ENCODE measurements at regions not wholly inside any gene's neighbourhood (a gene's known extent, or its start where the extent isn't known, plus 50 kb on each side); places are given as distances from the start of the nearest gene placed in this dataset.
"Not testable (repeated sequence)": the region's sequence is repeated elsewhere in the genome, so short reads cannot be mapped to it uniquely, and the experiment has no call there.

- no peak for DNase-seq
Observed at GRCh38 chr6:44036699-44037101, 90.6 kb downstream of the MRPL14 start.

DNA sequence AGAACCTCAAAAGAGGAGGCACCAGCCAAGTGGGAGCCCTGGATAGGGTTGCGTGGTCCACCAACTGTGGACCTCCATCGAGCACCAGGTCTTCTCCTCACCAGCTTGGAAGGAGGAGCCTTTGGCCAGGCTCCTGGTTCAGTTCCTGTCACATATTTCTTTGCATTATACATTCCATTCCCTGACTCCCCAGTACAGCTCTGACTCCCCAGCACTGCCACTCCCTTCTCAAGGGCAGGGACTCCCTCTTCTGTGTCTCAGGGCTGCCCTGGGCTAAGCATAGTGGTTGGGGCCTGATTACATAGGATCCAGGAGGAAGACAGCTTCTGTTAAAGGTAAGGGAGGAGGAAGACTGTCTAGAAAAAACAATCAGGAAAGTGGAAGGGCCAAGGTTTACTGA is 91.1 kb downstream of the MRPL14 start:
- no peak for DNase-seq

- no peak for DNase-seq
Observed at GRCh38 chr6:44035621-44036020, 91.6 kb downstream of the MRPL14 start.

DNA sequence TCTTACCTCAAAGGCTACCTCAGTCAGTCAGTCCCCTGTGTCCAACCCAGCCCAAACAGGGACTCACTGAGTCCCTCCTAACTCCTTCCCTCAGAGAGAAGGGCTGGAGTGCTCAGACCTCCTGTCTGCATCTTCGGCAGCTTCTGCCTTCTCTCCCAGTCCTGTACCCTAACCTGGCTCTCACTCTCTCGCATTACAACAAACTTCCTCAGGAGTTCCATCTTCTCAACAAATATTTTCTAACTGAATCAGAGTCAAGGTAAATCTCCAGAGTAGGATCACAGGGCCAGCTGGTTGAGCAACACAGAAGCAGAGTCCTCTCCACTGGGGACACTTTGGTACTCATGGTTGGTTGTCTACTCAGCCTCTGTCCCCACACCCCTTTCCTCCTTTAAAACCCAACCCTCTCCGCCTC is 92.3 kb downstream of the MRPL14 start:
- DNase-seq, result no peak

GRCh38 chr6:44034391-44034861 is 92.8 kb downstream of the MRPL14 start:
- DNase-seq, result no peak

DNA sequence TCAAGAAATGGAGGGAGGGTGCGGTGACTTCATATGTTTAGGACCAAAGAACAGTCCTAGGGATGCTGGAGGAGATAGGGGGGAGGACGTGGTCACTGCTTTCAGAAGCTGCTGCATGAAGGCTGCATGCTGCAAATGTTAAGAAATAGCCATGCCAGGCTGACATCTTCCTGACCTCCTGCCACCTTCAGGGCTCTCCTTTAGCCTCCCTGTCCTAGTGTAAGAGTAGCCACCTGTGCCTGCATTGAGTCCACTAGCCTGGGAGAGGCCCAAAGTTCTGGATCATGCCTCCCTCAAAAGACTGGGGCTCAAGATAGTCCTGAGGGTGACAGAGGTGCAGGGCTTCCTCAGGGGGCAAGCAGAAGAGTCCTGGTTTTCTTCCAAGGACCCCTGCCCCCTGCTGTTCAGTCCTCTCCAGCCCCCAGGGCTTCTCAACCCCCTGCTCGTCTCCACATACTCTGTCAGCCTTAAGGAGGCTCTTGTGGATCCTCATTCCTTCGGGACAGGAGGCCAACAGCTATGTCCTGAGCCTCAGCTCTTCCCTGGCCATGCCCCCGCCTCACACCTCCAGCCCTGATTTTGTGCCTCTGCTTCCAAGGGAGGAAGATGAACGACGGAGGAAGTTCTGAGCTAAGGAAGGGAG is 96.3 kb downstream of the MRPL14 start:
- no peak for DNase-seq

DNA sequence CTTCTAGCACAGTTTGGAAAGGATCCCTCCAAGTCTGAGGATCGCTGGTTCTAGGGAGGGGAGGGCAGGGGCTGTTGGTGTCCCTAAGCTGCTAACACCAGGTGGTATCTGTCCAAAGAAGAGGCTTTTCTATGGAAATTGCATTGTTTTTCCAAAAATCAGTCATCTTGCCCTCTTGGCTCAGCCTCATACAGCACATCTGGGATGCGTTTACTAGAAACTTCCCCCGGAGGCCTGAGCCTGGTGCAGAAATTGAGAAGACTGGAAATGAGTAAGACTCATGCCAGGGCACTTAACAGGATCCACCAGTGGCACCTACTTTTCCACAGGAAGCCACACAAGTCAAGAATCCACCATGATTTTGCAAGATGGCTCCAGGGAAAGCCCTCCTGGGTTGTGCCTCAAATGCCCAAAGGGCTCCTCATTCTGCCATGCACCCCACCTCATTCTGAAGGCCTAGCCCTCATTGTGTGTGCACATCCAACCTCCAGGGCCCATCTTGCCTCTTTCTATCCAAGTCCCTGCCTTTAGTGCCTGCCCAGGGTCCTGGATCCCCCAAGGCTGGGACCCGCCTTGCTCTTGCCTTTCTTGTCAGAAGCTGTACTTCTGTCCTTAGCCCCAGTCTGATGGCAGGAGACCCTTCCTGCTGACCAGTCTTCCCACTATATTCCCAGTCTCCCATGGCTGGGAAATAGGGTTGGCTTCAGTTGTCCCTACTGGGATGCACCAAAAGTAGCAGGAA is 97.6 kb downstream of the MRPL14 start:
- DNase-seq, result no peak

DNA sequence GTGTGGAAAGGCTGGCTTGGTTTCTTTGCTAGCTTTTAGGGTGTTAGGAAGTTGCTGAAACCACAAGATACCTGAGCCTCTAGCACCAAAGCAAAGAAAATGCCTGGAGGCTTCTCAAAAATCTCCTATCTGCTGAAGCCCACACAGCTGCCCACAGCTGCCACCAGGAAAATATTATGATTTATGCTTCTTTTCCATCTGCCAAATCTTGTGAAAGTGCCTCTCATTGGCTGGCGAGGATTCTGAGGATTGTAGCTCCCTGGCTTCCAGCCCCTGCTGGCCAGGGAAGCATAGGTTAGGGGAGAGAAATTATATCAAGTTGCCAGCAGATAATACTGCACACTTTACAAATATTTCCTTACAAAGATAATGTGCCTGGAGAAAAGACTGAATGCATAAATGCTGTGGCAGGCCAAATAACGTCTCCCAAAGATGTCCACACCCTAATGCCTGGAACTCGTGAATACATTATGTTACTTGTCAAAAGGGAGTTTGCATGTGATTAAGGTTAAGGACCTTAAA is 98.4 kb downstream of the MRPL14 start:
- DNase-seq, result no peak

- DNase-seq, result no peak
Observed at GRCh38 chr6:44025226-44025625, 102.0 kb downstream of the MRPL14 start.

- DNase-seq, result no peak
Observed at GRCh38 chr6:44024574-44025219, 102.6 kb downstream of the MRPL14 start.

DNA sequence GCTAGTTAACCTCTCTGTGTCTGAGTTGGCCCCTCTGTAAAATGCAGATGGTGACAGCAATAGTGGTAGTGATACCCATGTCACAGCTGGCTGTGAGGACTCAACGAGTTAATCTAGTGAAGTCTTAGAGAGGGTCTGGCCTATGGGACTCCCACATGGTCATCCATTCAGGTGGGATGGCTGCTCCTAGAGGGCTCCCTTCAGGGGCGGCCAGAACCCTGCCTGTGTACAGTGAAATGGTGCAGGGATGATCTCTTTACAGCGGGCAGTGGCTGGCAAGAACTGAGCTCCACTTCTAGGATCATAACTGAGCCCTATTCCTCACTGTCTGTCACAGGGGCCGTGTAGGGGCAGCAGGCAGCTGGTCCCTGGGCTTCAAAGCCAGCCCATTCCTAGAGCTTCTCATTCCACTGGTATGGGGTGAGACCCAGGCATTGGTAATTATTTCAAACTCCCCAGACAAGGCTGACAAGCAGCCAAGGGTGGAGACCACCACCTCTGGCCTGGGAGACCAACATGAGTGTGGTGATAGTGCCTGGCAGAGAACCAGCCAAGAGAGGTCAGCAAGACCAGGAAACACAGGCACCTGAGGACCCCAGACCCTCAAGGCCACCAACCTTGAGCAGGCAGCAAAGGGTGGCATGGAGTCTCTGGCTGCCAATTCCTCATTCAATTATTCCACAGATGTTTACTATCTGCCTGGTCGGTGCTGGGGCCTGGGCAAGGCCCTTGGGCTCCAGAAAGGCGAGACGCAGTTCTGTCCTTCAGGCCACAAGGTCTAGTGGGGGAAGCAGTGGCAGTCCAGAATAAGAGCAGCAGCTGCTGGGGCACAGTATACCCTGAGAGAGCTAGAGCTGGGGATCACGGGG is 103.4 kb downstream of the MRPL14 start:
- DNase-seq, result no peak

DNA sequence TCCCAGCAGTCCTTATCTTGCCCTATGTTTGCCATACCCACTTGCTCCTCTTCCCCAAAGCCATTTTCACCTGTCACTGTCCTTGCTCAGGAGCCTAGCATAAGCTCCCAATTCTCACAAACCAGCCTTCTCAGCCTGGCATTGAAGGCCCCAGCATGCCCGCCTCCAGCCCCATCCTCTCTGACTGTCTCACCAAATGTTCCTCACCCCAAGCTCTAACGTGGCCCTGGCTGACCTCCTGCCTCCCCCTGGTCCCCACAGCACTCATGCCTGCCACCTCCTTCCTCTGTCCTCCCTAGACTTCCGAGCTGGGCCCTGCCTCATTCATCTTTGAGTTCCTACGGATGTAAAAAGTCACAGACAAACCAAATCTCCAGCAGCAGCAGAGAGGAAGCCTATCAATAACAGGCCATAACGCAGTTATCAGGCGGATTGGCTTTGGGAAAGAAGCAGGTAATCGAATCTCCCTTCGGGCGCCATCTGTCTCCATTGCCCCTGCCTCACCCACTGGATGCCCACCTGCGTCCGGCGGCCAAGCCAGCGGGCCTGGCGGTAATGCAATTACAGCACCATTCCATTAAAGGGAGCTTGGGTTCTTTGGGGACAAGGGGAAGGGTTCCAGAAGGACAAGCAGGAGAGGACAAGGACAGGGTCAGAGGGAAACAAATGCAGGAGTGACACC is 104.4 kb downstream of the MRPL14 start:
- no peak for DNase-seq

DNA sequence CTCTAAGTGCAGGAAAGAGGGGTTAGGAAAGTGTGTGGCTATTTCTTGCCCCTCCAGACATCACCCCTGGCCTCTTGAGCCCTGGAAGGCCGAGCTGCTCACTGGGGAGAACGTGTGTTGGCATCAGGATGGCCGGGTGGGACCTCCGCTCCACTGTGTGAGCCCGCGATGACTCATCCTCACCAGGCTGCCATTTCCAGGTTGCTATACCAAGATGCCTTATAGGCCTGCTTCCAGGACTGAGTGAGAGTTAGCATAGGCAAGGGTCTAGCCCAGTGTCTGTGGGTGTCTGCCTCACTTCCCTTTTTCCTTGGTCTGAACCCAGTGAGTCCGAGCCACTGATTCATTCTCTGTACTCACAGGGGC is 105.0 kb downstream of the MRPL14 start:
- no peak for DNase-seq

- DNase-seq, result no peak
Observed at GRCh38 chr6:44021589-44022295, 105.5 kb downstream of the MRPL14 start.

GRCh38 chr6:44020664-44021425 is 106.4 kb downstream of the MRPL14 start:
- no peak for DNase-seq

- no peak for DNase-seq
Observed at GRCh38 chr6:44020148-44020547, 107.1 kb downstream of the MRPL14 start.

DNA sequence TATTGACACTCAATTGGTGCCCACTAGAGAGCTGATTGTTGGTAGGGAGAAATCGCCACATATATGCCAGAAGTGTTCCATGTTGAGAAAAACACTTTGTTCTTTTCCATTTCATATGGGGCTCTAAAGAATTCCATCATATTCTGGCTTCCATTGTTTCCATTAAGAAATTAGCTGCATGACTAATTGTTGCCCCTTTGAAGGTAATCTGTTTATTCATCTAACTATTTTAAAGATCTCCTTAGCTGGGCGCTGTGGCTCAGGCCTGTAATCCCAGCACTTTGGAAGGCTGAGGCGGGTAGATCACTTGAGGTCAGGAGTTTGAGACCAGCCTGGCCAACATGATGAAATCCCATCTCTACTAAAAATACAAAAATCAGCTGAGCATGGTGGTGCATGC is 109.9 kb downstream of the MRPL14 start:
- not testable (repeated sequence) for DNase-seq

DNA sequence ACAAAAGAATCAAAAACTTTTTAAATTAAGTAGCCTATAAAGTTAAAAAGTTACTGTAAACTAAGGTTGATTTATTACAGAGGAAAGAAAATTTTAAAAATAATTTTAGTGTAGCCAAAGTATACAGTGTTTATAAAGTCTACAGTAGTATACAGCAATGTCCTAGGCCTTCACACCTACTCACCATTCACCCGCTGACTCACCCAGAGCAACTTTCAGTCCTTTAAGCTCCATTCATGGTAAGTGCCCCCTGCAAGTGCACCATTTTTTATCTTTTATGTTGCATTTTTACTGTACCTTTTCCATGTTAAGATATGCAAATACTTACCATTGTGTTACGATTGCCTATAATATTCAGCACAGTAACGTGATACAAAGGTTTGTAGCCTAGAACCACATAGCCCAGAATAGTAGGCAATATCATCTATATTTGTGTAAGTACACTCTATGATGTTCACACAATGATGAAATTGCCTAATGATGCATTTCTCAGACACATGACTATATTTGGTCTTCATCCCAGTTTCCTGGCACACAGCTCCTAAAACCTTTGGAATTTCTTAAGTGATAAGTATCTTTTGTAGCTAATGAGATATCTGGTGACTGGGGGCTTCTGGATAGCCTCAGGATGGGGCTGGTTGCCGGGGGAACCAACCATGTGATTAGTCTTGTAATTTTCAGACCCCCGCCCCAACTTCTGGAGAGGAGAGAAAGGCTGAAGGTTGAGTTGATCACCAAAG is 111.0 kb downstream of the MRPL14 start:
- DNase-seq, result no peak

GRCh38 chr6:44012078-44012493 is 115.2 kb downstream of the MRPL14 start:
- DNase-seq, result no peak

DNA sequence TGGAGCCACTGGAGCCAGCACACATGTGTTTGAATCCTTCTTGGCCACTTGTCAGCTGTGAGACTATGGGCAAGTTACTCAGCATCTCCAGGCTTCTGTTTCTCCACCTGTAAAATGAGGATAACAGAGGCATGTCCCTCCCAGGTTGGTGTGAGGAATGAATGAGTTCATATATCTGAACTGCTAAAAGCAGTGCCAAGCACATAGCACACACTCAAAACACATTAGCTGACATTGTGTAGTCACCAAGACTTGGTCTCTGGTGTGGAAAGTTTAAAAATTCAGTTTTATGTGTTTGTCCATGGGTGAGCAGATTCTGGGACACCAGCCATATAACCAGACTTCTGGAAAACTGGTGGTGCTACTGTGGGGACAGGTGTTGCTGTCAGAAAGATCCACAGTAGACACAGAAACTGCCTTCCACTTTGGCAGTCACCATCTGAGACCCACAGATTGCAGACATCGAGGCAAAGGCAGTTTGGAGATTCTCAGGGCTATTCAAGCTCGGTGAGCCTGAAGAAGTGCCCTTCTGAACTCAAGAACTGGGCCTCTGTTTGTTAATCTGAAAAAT is 115.8 kb downstream of the MRPL14 start:
- DNase-seq, result no peak

Data from NCI-H1436 (cell line).